ENCODE measurements at regions not wholly inside any gene's neighbourhood (a gene's known extent, or its start where the extent isn't known, plus 50 kb on each side); places are given as distances from the start of the nearest gene placed in this dataset.

DNA sequence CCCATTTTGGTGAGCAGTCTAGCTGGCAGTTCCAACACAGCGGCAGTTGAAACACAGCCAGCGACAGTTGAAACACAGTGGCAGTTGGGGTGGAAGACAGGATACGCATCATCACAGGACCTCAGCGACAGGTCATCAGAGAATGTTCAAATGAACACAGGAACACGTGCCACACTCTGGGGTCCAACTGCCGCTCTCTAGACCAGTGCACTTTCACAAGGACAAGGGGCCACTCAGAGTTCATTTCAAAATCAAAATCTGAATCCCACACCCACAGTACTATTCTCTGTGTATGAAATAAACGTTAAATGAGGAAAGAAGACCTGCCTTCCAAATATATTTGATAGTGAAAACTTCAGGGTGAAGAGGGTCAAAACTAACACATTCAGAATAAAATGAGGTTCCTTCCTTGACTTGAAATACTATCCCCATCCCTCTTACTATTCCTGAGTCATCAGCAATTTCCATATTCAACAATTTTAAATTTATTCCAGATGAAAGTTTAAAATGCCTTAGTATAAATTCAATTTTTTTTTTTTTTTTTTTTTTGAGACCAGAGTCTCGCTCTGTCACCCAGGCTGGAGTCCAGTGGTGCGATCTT, 53.0 kb upstream of the SIMC1 start:
- TF ChIP-seq, protein P1, sequence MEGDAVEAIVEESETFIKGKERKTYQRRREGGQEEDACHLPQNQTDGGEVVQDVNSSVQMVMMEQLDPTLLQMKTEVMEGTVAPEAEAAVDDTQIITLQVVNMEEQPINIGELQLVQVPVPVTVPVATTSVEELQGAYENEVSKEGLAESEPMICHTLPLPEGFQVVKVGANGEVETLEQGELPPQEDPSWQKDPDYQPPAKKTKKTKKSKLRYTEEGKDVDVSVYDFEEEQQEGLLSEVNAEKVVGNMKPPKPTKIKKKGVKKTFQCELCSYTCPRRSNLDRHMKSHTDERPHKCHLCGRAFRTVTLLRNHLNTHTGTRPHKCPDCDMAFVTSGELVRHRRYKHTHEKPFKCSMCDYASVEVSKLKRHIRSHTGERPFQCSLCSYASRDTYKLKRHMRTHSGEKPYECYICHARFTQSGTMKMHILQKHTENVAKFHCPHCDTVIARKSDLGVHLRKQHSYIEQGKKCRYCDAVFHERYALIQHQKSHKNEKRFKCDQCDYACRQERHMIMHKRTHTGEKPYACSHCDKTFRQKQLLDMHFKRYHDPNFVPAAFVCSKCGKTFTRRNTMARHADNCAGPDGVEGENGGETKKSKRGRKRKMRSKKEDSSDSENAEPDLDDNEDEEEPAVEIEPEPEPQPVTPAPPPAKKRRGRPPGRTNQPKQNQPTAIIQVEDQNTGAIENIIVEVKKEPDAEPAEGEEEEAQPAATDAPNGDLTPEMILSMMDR (IDR thresholded peaks at IDR 0.05) = no peak
- TF ChIP-seq POLR2A (IDR thresholded peaks at IDR 0.05) = no peak

Data from body of pancreas (tissue), 4 donors.